Activated CD8-positive, alpha-beta T cell treated with anti-CD3 and anti-CD28 coated beads for 36 hours (primary cell): ENCODE measurements at regions not wholly inside any gene's neighbourhood (a gene's known extent, or its start where the extent isn't known, plus 50 kb on each side); places are given as distances from the start of the nearest gene placed in this dataset.

Source experiments
- ATAC-seq: fragments of 200-7000 bp; cut with Tn5 transposase; one replicate; pipeline ENCODE4 v1.10.0; 2021; ENCODE audit warnings: mild to moderate bottlenecking, moderate library complexity
- CTCF ChIA-PET: fragments of 350-600 bp; sonication (Branson Sonifier 250); formaldehyde crosslinking; loops from one replicate; lab custom pipeline; 2021; ENCODE audit warnings: antibody characterized with exemption; lab: Charles Lee
- POLR2A ChIA-PET: fragments of 350-600 bp; sonication (Branson Sonifier 250); formaldehyde crosslinking; loops from one replicate; lab custom pipeline; 2021; ENCODE audit warnings: antibody characterized with exemption; lab: Charles Lee
- DNase-seq: peaks from one replicate; pipeline ENCODE4 v3.0.0-alpha.2; 2020
- H3K27ac Mint-ChIP-seq: one replicate; pipeline ENCODE4 v1.8.0; 2021; ENCODE audit warnings: mild to moderate bottlenecking, mixed read lengths
- H3K27me3 Mint-ChIP-seq: one replicate; pipeline ENCODE4 v1.8.0; 2021; ENCODE audit warnings: mixed read lengths
- H3K36me3 Mint-ChIP-seq: one replicate; pipeline ENCODE4 v1.8.0; 2021; ENCODE audit warnings: low read depth, mixed read lengths
- H3K4me1 Mint-ChIP-seq: one replicate; pipeline ENCODE4 v1.8.0; 2021; ENCODE audit warnings: low read depth, mixed read lengths
- H3K4me3 Mint-ChIP-seq: one replicate; pipeline ENCODE4 v1.8.0; 2021; ENCODE audit warnings: mild to moderate bottlenecking, moderate library complexity, mixed read lengths
- H3K9me3 Mint-ChIP-seq: one replicate; pipeline ENCODE4 v1.8.0; 2021; ENCODE audit warnings: mixed read lengths
- intact Hi-C: fragments of 100-400 bp; cut with micrococcal nuclease; formaldehyde crosslinking; loops from one replicate; pipeline ENCODE4 v1.10.0; 2022
- TF ChIP-seq, protein P1 (sequence below): fragments of 200-600 bp; IDR thresholded peaks from one replicate; pipeline ENCODE4 v1.8.0; 2022; ENCODE audit warnings: antibody characterized with exemption, mild to moderate bottlenecking

DNA sequence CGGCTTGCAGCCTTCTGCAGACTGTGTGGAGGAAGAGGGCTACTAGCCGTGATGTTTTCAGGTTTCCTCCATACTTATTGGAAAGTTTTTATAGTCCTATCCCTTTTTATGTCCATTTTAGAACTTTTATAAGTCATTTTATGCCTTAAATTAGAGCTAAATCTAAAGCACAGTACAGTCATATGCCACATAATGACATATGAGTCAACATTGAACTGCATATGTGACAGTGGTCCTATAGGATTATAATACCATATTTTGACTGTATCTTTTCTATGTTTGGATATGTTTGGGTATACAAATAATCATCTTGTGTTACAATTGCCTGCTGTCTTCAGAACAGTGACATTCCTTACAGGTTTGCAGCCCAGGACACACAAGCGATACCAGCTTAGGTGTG, 200.2 kb downstream of the SPRY1 start:
- Mint-ChIP-seq H3K27me3 (no peaks in the 10 kb centered on the region), H3K4me1 (peaks cover 36% of the 10 kb centered on the region), H3K36me3 (peaks cover 2% of the 10 kb centered on the region), H3K27ac (no peak overlapping the region), H3K9me3 (no peaks in the 10 kb centered on the region), H3K4me3 (no peak overlapping the region)
- DNase-seq (no peak), ATAC-seq (no peak)
- TF ChIP-seq, protein P1, sequence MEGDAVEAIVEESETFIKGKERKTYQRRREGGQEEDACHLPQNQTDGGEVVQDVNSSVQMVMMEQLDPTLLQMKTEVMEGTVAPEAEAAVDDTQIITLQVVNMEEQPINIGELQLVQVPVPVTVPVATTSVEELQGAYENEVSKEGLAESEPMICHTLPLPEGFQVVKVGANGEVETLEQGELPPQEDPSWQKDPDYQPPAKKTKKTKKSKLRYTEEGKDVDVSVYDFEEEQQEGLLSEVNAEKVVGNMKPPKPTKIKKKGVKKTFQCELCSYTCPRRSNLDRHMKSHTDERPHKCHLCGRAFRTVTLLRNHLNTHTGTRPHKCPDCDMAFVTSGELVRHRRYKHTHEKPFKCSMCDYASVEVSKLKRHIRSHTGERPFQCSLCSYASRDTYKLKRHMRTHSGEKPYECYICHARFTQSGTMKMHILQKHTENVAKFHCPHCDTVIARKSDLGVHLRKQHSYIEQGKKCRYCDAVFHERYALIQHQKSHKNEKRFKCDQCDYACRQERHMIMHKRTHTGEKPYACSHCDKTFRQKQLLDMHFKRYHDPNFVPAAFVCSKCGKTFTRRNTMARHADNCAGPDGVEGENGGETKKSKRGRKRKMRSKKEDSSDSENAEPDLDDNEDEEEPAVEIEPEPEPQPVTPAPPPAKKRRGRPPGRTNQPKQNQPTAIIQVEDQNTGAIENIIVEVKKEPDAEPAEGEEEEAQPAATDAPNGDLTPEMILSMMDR: no peak
- ChIA-PET POLR2A (no interaction called here), CTCF (interaction anchor here (1.6 kb wide), 1 partner anchor 32 kb away, joined by 5 read pairs; no protein-coding TSS in a partner anchor)
- intact Hi-C loops: no loop called here

DNA sequence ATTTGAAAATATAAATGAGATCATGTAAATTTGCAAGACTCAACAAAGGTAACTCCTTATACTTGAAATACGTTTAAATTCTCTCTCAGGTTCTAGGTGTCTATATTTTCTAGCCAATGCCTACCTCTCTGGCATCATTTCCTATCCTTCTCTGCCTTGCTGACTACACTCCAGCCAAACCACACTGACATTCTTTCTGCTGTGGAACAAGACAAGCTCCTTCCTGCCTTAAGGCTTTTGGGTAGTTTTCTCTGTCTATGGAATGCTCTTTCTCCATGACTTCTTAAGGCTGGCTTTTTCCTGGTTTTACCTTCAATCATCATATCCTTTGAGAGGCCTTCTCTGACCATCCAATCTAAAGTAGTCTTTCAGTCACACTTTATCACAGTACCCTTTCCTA, 201.0 kb downstream of the SPRY1 start:
- Mint-ChIP-seq H3K4me1 (peaks cover 44% of the 10 kb centered on the region), H3K27me3 (no peaks in the 10 kb centered on the region), H3K36me3 (peaks cover 2% of the 10 kb centered on the region), H3K9me3 (peaks cover 3% of the 10 kb centered on the region), H3K4me3 (no peak overlapping the region), H3K27ac (no peak overlapping the region)
- CTCF ChIA-PET: interaction anchor here (1.0 to 1.5 kb wide), 2 partner anchors 10 to 33 kb away, joined by 3 to 4 read pairs; no protein-coding TSS in a partner anchor
- POLR2A ChIA-PET: interaction anchor here (0.7 kb wide), 1 partner anchor 200 kb away, joined by 3 read pairs; no protein-coding TSS in a partner anchor
- DNase-seq: no peak
- TF ChIP-seq, protein P1: no peak
- no peak for ATAC-seq
- intact Hi-C loops: no loop called here

DNA sequence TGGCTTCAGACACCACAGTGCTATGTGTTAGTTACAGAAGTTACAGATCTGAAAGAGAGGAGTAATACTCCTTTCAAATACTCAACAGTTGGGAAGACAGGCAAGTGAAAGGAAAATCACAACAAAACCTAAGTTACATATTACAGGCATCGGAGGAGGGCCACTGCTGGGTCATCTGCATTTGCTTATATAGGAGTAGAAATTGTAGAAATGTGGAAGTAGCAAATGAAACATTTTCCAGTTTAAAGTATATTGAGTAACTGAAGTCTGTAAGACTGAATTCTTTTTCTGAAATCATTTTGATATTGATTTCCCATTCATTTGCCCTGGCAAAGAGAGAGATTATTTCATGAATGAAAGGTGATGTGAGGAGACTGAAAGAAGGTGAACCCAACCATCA, 201.7 kb downstream of the SPRY1 start:
- no peaks in the 10 kb centered on the region for H3K27me3 Mint-ChIP-seq
- TF ChIP-seq, protein P1: no peak
- DNase-seq: no peak
- ChIA-PET CTCF (interaction anchor here (1.0 to 1.5 kb wide), 2 partner anchors 11 to 34 kb away, joined by 3 to 4 read pairs; no protein-coding TSS in a partner anchor), POLR2A (no interaction called here)
- peaks cover 51% of the 10 kb centered on the region for H3K4me1 Mint-ChIP-seq
- intact Hi-C loops: no loop called here
- ATAC-seq: no peak
- peaks cover 2% of the 10 kb centered on the region for H3K36me3 Mint-ChIP-seq
- no peak overlapping the region for H3K27ac Mint-ChIP-seq
- peaks cover 3% of the 10 kb centered on the region for H3K9me3 Mint-ChIP-seq
- no peak overlapping the region for H3K4me3 Mint-ChIP-seq

DNA sequence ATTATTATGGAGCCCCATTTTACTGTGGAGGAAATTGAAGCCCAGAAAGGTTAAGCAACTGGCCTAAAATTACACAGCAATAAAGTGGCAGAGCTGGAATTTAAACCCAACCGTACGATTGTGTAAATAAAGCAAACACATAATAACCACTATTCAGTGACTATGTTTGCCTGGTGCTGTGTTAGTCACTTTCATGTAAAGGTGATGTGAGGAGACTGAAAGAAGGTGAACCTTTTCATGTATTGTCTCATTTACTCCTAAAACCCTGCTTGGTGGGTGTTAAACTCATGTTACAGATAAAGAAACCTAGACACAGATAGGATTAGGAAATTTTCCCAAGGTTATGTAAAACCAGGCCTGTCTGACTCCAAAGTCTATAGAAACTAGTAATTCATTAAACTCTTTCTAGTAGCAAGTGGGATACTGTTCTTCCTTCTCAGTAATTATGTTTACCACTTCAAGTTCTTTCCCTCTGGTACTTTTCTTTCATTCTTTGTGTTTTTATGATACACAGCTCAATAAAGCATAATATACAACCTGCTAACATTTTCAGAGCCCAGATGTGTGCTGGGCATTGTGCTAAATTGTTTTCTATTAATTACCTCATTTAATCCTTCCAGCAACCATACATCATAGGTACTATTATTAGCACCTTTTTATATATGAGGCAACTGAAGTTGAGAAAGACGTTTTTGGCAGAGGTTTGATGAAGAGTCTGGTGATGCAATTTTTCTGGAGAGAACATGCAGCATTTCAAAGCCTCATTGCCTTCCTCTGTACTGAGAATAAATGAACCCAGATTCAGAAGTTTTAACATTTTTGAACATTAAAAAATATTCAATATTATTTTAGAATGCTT, 202.7 kb downstream of the SPRY1 start:
- TF ChIP-seq, protein P1: no peak
- H3K27ac Mint-ChIP-seq: peak overlapping the region; percentile 87
- DNase-seq (no peak), ATAC-seq (peak; percentile 15)
- peaks cover 54% of the 10 kb centered on the region for H3K4me1 Mint-ChIP-seq
- peaks cover 5% of the 10 kb centered on the region for H3K9me3 Mint-ChIP-seq
- H3K4me3 Mint-ChIP-seq: no peak overlapping the region
- peaks cover 3% of the 10 kb centered on the region for H3K36me3 Mint-ChIP-seq
- intact Hi-C loops: no loop called here
- H3K27me3 Mint-ChIP-seq: no peaks in the 10 kb centered on the region
- POLR2A ChIA-PET: no interaction called here
- CTCF ChIA-PET: interaction anchor here (1.1 to 1.5 kb wide), 2 partner anchors 12 to 35 kb away, joined by 3 to 4 read pairs; no protein-coding TSS in a partner anchor
